T-helper 17 cell (primary cell): ENCODE measurements at regions not wholly inside any gene's neighbourhood (a gene's known extent, or its start where the extent isn't known, plus 50 kb on each side); places are given as distances from the start of the nearest gene placed in this dataset.
A peak's percentile ranks its signal among the peaks of the same experiment; 100 is the strongest.

Experiments
- ATAC-seq: fragments of 150-1000 bp; cut with Tn5 transposase; 2 replicates; pipeline ENCODE4 v1.10.0; 2021; ENCODE audit warnings: mild to moderate bottlenecking, moderate library complexity
- DNase-seq, 3 donors: peaks; one replicate each; pipeline versions ENCODE4 v3.0.0 to v3.0.0-alpha.2; 2020 to 2021
- H3K9me3 ChIP-seq: one replicate; pipeline ENCODE4 v1.7.0; 2013; ENCODE audit warnings: low read length, mild to moderate bottlenecking; ENCODE audit not compliant: control insufficient read depth, poor library complexity, severe bottlenecking
- H3K27ac Mint-ChIP-seq: one replicate; pipeline ENCODE4 v1.8.0; 2022; ENCODE audit warnings: mild to moderate bottlenecking, moderate library complexity, mixed read lengths
- H3K27me3 Mint-ChIP-seq: one replicate; pipeline ENCODE4 v1.8.0; 2022; ENCODE audit warnings: mixed read lengths
- H3K36me3 Mint-ChIP-seq: one replicate; pipeline ENCODE4 v1.8.0; 2022; ENCODE audit warnings: low read depth, mixed read lengths
- H3K4me1 Mint-ChIP-seq: one replicate; pipeline ENCODE4 v1.8.0; 2022; ENCODE audit warnings: mild to moderate bottlenecking, mixed read lengths
- H3K4me3 Mint-ChIP-seq: one replicate; pipeline ENCODE4 v1.8.0; 2022; ENCODE audit warnings: mild to moderate bottlenecking, moderate library complexity, mixed read lengths

DNA sequence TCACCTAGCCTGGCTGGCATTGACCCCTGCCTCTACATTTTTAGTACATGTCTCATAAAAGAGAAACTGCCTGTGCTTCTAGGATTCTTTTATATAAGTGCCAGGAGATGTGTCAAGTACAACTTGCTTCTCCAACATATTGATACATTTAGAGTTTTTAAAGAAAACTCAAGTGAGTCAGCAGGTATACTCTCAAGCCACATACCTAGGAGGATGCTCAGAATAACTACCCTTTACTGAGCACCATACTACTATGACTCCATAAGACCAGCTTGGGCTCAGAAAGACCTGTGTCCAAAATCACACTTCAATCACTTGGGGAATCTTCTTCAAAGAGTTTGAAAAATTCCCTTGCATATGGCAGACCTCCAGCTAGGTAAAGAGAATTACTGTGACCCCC is 389.8 kb upstream of the SLC24A2 start:
- H3K36me3 Mint-ChIP-seq: no peaks in the 10 kb centered on the region
- DNase-seq: no peak
- H3K9me3 ChIP-seq: peaks cover 2% of the 10 kb centered on the region
- ATAC-seq: no peak
- H3K27me3 Mint-ChIP-seq: no peaks in the 10 kb centered on the region
- H3K27ac Mint-ChIP-seq: no peak overlapping the region
- H3K4me3 Mint-ChIP-seq: no peak overlapping the region
- H3K4me1 Mint-ChIP-seq: peaks cover 8% of the 10 kb centered on the region

DNA sequence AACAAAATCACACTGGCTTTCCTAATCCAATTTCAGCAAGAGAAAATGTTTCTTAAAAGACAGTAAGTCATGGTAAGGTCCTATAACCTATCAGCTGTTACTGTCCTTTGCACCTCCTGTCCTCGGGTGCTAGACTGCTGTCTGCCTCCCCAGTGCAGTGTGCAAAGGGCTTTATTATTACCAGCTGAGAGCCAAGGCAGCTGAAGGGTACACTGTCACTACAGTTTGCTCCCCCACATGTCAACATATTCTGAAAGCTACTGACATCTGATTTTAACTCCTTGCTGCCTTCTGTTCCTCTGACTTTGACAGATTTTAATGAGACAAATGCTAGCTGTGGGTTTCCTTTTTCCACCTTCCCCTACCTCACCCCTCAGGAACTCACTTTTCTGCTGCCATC is 389.4 kb upstream of the SLC24A2 start:
- no peak overlapping the region for H3K27ac Mint-ChIP-seq
- no peaks in the 10 kb centered on the region for H3K36me3 Mint-ChIP-seq
- H3K4me3 Mint-ChIP-seq: no peak overlapping the region
- ATAC-seq (no peak), DNase-seq (no peak)
- peaks cover 2% of the 10 kb centered on the region for H3K9me3 ChIP-seq
- H3K4me1 Mint-ChIP-seq: peaks cover 8% of the 10 kb centered on the region
- H3K27me3 Mint-ChIP-seq: no peaks in the 10 kb centered on the region

DNA sequence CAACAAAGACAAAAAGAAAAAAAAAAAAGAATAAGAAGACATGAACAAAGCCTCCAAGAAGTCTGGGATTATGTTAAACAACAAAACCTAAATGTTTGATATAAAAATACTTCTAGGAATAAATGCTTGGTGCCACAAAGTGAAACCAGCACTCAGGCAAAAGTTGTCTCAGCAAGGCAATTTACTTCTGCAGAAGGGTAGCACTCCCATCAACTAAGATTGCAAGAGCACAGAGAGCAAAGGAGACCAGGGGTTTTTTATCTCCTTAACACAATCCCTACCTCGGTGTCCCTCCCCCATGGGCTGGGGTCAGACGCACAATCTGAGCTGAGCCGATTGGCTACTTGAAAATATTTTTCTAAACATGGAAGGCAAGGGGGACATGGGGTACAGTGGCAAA is 381.3 kb upstream of the SLC24A2 start:
- Mint-ChIP-seq H3K4me3 (no peak overlapping the region), H3K4me1 (no peaks in the 10 kb centered on the region)

DNA sequence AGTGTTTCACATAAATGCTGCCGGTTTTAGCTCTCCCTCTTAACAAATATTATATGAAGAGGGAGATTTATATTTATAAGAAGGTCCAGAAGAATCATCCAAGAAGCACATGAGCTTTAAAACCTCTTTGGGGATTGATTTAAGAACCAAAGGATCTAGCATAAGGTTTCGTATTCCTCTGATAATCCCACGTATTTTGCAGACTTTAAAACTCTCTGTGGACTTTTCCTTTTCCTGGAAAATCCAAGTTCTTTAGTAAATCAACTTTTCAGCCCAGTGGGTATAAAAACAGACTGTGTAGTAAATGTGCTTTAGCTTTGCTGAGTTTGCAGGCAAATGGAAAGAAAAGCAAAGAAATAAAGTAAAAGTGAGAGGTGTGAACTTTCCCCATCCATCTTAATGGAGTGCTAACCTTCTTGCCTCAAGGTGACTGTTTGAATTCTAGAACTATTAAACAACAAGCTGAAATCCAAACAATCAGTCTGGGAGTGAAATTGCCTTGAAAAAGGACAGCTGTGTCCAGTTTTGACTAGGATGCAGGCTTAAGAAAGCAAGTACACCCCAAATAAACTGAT is 363.4 kb upstream of the SLC24A2 start:
- no peaks in the 10 kb centered on the region for H3K4me1 Mint-ChIP-seq
- H3K9me3 ChIP-seq: peaks cover 2% of the 10 kb centered on the region
- no peak overlapping the region for H3K4me3 Mint-ChIP-seq
- no peaks in the 10 kb centered on the region for H3K27me3 Mint-ChIP-seq
- no peak overlapping the region for H3K27ac Mint-ChIP-seq
- DNase-seq: no peak
- no peaks in the 10 kb centered on the region for H3K36me3 Mint-ChIP-seq
- no peak for ATAC-seq

More for the DNA sequence above, 381.3 kb upstream of the SLC24A2 start:
- ATAC-seq: no peak
- Mint-ChIP-seq H3K27me3 (no peaks in the 10 kb centered on the region), H3K27ac (no peak overlapping the region), H3K36me3 (no peaks in the 10 kb centered on the region)
- H3K9me3 ChIP-seq: peaks cover 2% of the 10 kb centered on the region
- DNase-seq: no peak

DNA sequence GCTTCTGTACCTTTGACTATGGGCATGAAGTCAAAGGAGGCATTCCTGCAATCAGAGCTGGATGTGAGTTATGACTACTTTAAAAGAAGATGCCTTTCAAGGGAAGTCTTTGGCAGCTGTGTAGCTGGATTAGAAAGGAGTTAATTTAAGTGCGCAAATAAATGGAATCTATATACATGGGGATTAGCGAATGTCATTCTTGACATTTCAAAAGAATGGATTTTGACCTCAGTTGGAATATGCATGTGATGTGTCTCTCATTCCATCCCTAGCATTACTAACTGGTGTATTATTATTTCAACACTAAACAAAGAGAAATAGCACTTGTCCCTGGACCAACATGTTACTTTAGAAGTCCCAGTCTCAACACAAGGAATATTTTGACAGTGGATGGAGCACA is 359.6 kb upstream of the SLC24A2 start:
- no peak for DNase-seq
- no peak for ATAC-seq
- Mint-ChIP-seq H3K27me3 (peaks cover 18% of the 10 kb centered on the region), H3K4me3 (no peak overlapping the region), H3K36me3 (no peaks in the 10 kb centered on the region), H3K27ac (no peak overlapping the region), H3K4me1 (peaks cover 2% of the 10 kb centered on the region)
- H3K9me3 ChIP-seq: peaks cover 2% of the 10 kb centered on the region

DNA sequence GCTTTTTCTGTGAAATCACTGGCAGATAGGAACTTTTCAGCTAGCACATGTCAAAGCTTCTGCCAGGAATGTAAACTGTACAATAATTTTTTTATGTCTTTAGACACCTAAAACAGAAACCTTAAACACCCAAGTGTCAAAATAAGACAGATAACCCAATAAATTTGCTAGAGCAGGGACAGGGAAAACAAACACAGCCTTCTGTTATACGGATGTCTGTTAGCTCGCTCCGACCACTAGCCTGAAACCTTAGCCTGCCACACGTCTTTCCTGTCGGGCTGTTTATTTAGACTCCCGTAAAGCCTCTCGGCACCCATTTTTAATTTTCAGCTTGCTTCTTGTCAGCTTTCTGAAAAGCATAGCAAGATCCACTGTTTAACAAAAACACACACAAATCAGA is 355.4 kb upstream of the SLC24A2 start:
- H3K9me3 ChIP-seq: no peaks in the 10 kb centered on the region
- Mint-ChIP-seq H3K36me3 (peaks cover 3% of the 10 kb centered on the region), H3K4me1 (peaks cover 2% of the 10 kb centered on the region), H3K4me3 (peak overlapping the region; percentile 16), H3K27me3 (peaks cover 18% of the 10 kb centered on the region), H3K27ac (no peak overlapping the region)
- ATAC-seq (no peak), DNase-seq (no peak)

DNA sequence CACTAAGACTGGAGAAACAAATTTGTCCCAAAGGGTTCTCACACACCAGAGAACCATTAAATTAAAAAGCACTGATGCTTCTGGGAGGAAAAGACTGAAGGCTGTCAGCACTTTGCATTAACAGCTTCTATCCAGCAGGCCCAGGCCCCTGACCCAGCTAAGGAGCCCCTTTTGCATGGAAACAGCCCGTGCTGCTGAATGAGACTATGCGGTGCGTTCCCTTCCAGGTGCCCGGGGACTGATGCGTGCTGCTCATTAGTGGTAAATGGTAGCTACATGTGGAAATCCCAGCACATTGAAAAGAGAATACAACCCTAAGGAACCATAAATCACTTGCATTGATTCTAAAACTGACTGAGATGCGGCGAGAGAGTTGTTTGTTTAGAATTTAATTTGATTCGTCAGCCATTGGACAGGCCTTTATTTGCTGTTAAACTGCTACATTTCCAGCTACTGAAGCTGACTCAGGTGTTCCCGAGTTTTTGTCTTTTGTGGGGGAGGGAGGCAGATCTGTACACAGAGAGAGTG is 351.0 kb upstream of the SLC24A2 start:
- H3K4me3 Mint-ChIP-seq: no peak overlapping the region
- ATAC-seq (no peak), DNase-seq (no peak)
- H3K4me1 Mint-ChIP-seq: peaks cover 2% of the 10 kb centered on the region
- no peak overlapping the region for H3K27ac Mint-ChIP-seq
- peaks cover 3% of the 10 kb centered on the region for H3K36me3 Mint-ChIP-seq
- H3K27me3 Mint-ChIP-seq: peaks cover 12% of the 10 kb centered on the region
- H3K9me3 ChIP-seq: no peaks in the 10 kb centered on the region

DNA sequence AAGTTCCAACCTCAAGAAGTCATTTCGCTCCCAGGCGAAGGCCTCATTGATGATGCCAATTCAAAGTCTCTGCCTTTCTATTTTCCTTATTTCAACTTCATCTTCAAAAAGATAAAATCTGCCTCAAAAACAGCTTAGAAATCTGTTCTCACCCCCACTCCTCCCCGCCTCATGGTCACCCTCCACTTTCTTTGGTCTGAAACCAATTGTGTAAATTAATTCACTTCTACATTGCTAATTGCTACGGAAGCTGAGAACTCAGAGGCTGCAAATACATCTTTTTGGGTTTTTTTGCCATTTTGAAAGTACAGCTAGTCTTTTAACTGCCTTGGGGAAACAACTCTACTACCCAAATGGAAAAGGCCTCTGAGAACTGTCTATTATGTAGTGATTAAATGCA is 350.0 kb upstream of the SLC24A2 start:
- Mint-ChIP-seq H3K27ac (no peak overlapping the region), H3K36me3 (peaks cover 3% of the 10 kb centered on the region), H3K4me3 (no peak overlapping the region), H3K4me1 (no peaks in the 10 kb centered on the region), H3K27me3 (peaks cover 2% of the 10 kb centered on the region)
- no peaks in the 10 kb centered on the region for H3K9me3 ChIP-seq
- no peak for ATAC-seq
- no peak for DNase-seq

DNA sequence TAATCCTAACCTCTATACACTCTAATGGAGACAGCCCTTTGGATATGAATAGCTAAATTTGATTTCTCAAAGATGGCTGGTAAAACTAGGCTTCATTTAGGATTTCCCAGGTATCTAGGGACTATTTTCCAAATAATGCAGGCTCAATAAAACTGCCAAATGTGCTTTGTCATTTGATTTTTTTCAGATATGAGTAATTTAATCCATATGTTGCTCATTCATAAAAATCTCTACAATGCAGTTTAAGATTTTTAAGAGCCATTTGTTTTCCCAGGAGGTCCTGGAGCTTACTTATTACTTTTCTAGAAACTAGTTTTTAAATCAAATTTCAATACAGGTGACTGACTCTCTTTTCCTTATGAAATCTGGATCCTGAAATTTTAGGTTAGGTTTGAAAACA is 349.3 kb upstream of the SLC24A2 start:
- H3K4me3 Mint-ChIP-seq: no peak overlapping the region
- ATAC-seq (no peak), DNase-seq (no peak)
- no peaks in the 10 kb centered on the region for H3K9me3 ChIP-seq
- peaks cover 3% of the 10 kb centered on the region for H3K36me3 Mint-ChIP-seq
- H3K4me1 Mint-ChIP-seq: no peaks in the 10 kb centered on the region
- no peak overlapping the region for H3K27ac Mint-ChIP-seq
- H3K27me3 Mint-ChIP-seq: no peaks in the 10 kb centered on the region

DNA sequence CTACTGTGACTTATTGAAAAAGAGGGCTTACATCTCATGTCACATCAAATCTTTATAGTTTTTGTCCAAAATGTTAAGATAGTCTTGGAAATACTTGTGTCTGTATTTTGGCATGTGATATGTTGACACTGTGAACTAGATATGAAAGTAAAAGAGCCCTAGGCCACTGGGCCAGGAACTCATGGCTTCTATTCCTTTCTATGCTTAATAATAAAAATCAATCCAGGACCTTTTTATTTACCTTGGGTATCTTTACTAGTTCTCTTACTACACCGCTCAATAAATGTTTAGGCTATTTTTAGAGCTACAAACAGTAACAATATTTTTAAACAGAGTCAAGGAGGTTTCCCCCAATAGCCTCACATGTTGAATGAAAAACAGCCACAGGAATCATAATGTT is 348.6 kb upstream of the SLC24A2 start:
- DNase-seq (no peak), ATAC-seq (no peak)
- Mint-ChIP-seq H3K27me3 (no peaks in the 10 kb centered on the region), H3K36me3 (peaks cover 3% of the 10 kb centered on the region), H3K27ac (no peak overlapping the region), H3K4me1 (no peaks in the 10 kb centered on the region), H3K4me3 (no peak overlapping the region)
- no peaks in the 10 kb centered on the region for H3K9me3 ChIP-seq

DNA sequence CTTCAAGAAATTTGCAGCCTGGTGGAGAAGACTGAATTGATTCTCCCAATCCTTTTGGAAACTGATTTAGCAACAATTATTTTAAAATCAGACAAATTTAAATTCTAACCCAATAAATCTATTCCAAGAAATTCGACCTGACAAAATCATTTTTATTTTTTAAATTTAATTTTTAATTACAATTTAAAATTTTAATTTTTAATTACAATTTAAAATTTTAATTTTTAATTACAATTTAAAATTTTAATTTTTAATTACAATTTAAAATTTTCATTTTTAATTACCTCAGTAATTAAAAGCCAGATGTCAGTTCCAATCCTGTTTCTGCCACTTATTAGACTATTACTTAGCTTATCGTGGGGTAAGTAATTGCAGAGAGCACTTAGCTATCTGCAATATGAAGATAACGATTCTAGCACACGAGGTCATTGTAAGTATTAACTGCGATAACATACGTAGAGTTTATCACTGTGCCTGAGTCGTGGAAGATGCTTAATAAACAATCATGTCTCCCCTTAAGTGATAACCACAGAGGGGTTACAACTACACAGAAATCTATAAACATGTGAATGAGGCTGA is 346.4 kb upstream of the SLC24A2 start:
- DNase-seq (no peak), ATAC-seq (no peak)
- H3K9me3 ChIP-seq: no peaks in the 10 kb centered on the region
- H3K27me3 Mint-ChIP-seq: no peaks in the 10 kb centered on the region
- no peaks in the 10 kb centered on the region for H3K36me3 Mint-ChIP-seq
- no peak overlapping the region for H3K4me3 Mint-ChIP-seq
- no peak overlapping the region for H3K27ac Mint-ChIP-seq
- no peaks in the 10 kb centered on the region for H3K4me1 Mint-ChIP-seq

DNA sequence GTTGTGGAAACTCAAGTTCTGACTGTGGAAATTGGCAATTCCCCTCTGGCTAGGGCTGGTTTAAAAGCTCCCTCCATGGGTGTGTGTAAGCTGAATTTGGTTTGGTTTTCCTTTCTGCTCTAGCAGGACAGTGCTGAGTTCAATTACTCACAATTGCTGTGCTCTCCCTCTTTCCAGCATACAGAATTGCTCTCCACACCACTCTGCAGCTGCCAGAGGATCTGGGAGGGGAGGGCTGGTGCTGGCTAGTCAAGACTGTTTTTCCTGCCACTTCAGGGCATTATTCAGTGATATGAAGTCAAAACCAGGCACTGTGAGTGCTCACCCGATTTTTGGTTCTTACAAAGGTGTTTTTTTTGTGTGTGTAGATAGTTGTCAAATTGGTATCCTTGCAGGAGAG is 336.9 kb upstream of the SLC24A2 start:
- Mint-ChIP-seq H3K4me1 (no peaks in the 10 kb centered on the region), H3K36me3 (no peaks in the 10 kb centered on the region), H3K27me3 (peaks cover 27% of the 10 kb centered on the region), H3K4me3 (no peak overlapping the region), H3K27ac (no peak overlapping the region)
- no peaks in the 10 kb centered on the region for H3K9me3 ChIP-seq
- no peak for ATAC-seq
- DNase-seq: no peak

DNA sequence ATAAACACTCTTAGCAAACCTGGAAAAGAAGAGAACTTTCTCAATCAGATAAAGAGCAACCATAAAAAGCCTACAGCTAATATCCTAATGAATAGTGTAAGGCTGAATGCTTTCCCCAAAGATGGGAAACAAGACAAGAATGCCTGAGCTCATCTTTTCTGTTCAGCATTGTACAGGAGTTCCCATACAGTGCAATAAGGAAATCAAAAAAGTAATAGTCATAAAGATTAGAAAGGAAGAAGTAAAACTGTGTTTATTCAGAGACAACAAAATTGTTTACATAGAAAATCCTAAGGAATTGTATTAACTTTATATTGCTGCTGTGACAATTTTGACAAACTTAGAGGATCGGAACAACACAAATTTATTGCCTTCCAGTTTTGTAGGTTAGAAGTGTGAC is 330.7 kb upstream of the SLC24A2 start:
- ATAC-seq (no peak), DNase-seq (no peak)
- H3K4me3 Mint-ChIP-seq: no peak overlapping the region
- no peaks in the 10 kb centered on the region for H3K4me1 Mint-ChIP-seq
- H3K27ac Mint-ChIP-seq: no peak overlapping the region
- H3K9me3 ChIP-seq: no peaks in the 10 kb centered on the region
- peaks cover 8% of the 10 kb centered on the region for H3K27me3 Mint-ChIP-seq
- H3K36me3 Mint-ChIP-seq: no peaks in the 10 kb centered on the region

DNA sequence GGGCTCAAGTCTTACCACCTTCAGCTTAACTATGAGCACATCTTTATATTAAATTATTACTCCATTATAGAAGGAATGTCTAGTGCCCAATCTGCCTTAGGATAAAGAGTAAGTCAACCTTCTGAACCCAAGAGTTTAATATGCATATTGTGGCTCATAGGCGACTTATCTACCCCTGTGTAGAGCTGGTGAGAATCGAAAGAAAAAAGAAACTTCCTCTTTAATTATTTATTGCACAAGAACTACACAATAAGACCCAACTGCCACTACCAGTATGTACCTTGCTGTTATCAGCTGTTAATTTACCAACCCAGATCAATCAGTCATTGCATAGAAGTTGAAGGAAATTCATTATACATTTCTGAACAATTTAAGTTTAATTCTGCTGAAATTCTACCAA is 329.1 kb upstream of the SLC24A2 start:
- H3K9me3 ChIP-seq: no peaks in the 10 kb centered on the region
- H3K4me1 Mint-ChIP-seq: no peaks in the 10 kb centered on the region
- no peak overlapping the region for H3K4me3 Mint-ChIP-seq
- H3K36me3 Mint-ChIP-seq: no peaks in the 10 kb centered on the region
- peaks cover 4% of the 10 kb centered on the region for H3K27me3 Mint-ChIP-seq
- DNase-seq (no peak), ATAC-seq (no peak)
- no peak overlapping the region for H3K27ac Mint-ChIP-seq
